Neural crest cell (in vitro differentiated cells): ENCODE measurements at regions not wholly inside any gene's neighbourhood (a gene's known extent, or its start where the extent isn't known, plus 50 kb on each side); places are given as distances from the start of the nearest gene placed in this dataset.

ENCODE experiments used
- DNase-seq: peaks from one replicate; pipeline ENCODE4 v3.0.0; 2021; ENCODE audit warnings: low read depth, mixed read lengths, low spot score
- H3K27ac Mint-ChIP-seq: one replicate; pipeline ENCODE4 v1.8.0; 2021; ENCODE audit warnings: mild to moderate bottlenecking, mixed read lengths; ENCODE audit not compliant: unreplicated experiment
- H3K27me3 Mint-ChIP-seq: 2 replicates; pipeline ENCODE4 v1.8.0; 2021; ENCODE audit warnings: low read depth, mild to moderate bottlenecking, mixed read lengths
- H3K36me3 Mint-ChIP-seq: 2 replicates; pipeline ENCODE4 v1.8.0; 2021; ENCODE audit warnings: low read depth, mild to moderate bottlenecking, mixed read lengths
- H3K4me1 Mint-ChIP-seq: 2 replicates; pipeline ENCODE4 v1.8.0; 2021; ENCODE audit warnings: mixed read lengths
- H3K4me3 Mint-ChIP-seq: one replicate; pipeline ENCODE4 v1.8.0; 2021; ENCODE audit warnings: mild to moderate bottlenecking, mixed read lengths
- H3K9me3 Mint-ChIP-seq: 2 replicates; pipeline ENCODE4 v1.8.0; 2021; ENCODE audit warnings: mixed read lengths
- CTCF ChIP-seq: fragments of 200-600 bp; sonication (generic); conservative IDR thresholded peaks from 2 replicates; pipeline ENCODE4 v1.5.0; 2021; ENCODE audit warnings: antibody characterized with exemption, mild to moderate bottlenecking

GRCh38 chr2:138444411-138444810 lies 57.2 kb upstream of the SPOPL start:
- H3K27me3 Mint-ChIP-seq = no peaks in the 10 kb centered on the region
- DNase-seq = no peak
- no peaks in the 10 kb centered on the region for H3K36me3 Mint-ChIP-seq
- no peaks in the 10 kb centered on the region for H3K4me1 Mint-ChIP-seq
- H3K27ac Mint-ChIP-seq = no peak overlapping the region
- no peak overlapping the region for H3K4me3 Mint-ChIP-seq
- no peak for TF ChIP-seq CTCF
- H3K9me3 Mint-ChIP-seq = no peaks in the 10 kb centered on the region

- no peak for DNase-seq
- Mint-ChIP-seq H3K36me3 (no peaks in the 10 kb centered on the region), H3K27me3 (no peaks in the 10 kb centered on the region), H3K9me3 (no peaks in the 10 kb centered on the region), H3K27ac (no peak overlapping the region), H3K4me1 (no peaks in the 10 kb centered on the region), H3K4me3 (no peak overlapping the region)
- TF ChIP-seq CTCF = no peak
Measured at GRCh38 chr2:138445227-138445626, 56.3 kb upstream of the SPOPL start.

- H3K4me3 Mint-ChIP-seq = no peak overlapping the region
- H3K27ac Mint-ChIP-seq = no peak overlapping the region
- no peaks in the 10 kb centered on the region for H3K9me3 Mint-ChIP-seq
- no peak for TF ChIP-seq CTCF
- H3K27me3 Mint-ChIP-seq = no peaks in the 10 kb centered on the region
- no peaks in the 10 kb centered on the region for H3K4me1 Mint-ChIP-seq
- H3K36me3 Mint-ChIP-seq = no peaks in the 10 kb centered on the region
- no peak for DNase-seq
Measured at GRCh38 chr2:138446043-138446442, 55.5 kb upstream of the SPOPL start.

- no peaks in the 10 kb centered on the region for H3K27me3 Mint-ChIP-seq
- no peaks in the 10 kb centered on the region for H3K9me3 Mint-ChIP-seq
- H3K4me1 Mint-ChIP-seq = no peaks in the 10 kb centered on the region
- no peaks in the 10 kb centered on the region for H3K36me3 Mint-ChIP-seq
- H3K4me3 Mint-ChIP-seq = no peak overlapping the region
- no peak for TF ChIP-seq CTCF
- no peak for DNase-seq
- H3K27ac Mint-ChIP-seq = no peak overlapping the region
Measured at GRCh38 chr2:138447889-138448570, 53.5 kb upstream of the SPOPL start.
